ENCODE measurements at regions not wholly inside any gene's neighbourhood (a gene's known extent, or its start where the extent isn't known, plus 50 kb on each side); places are given as distances from the start of the nearest gene placed in this dataset.

DNA sequence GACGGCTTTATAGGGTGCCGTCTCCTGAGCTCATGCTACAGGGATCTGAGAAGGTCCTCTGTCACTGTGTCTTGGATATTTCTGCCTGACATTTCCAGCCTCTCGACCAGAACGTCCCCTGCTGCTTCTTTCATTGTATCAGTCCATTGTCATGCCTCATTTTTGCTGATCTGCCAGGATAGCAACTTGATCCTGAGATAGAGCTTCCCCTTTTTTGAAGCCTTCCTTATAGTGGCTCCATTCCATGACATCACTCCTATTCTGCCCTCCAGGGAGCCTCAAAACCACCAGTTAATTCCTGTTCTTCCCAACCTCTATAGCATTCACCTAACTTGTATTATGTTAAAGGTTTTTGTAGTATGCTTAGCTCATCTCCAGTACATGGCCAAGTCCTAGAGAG lies 431.8 kb upstream of the NOX3 start:
- H3K36me3 ChIP-seq (replicated peaks in 1 of 2; ENCODE audit: insufficient read depth in 1 of 2, low read depth in 2 of 2): no peaks in the 10 kb centered on the region
- H3K4me3 ChIP-seq: no peak overlapping the region
- DNase-seq (no peak), ATAC-seq (no peak)
- H3K27me3 ChIP-seq: no peaks in the 10 kb centered on the region
- 70 to 77% methylated on average over 4 of the region's 4 CpGs for WGBS, 2 donors
- peaks cover 2% of the 10 kb centered on the region for H3K4me1 ChIP-seq
- intact Hi-C loops (cut with DNase I): no loop called here
- H3K9me3 ChIP-seq: no peaks in the 10 kb centered on the region
- TF ChIP-seq POLR2A (IDR thresholded peaks at IDR 0.05): no peak
- no peak for TF ChIP-seq CTCF (IDR thresholded peaks at IDR 0.05)
- H3K27ac ChIP-seq: no peak overlapping the region

- intact Hi-C loops (cut with DNase I): no loop called here
- no peak for ATAC-seq
- Histone ChIP-seq H3K4me3 (no peak overlapping the region), H3K4me1 (peaks cover 9% of the 10 kb centered on the region), H3K36me3 (replicated peaks in 1 of 2; ENCODE audit: insufficient read depth in 1 of 2, low read depth in 2 of 2) (no peaks in the 10 kb centered on the region), H3K27me3 (no peaks in the 10 kb centered on the region), H3K27ac (no peak overlapping the region), H3K9me3 (no peaks in the 10 kb centered on the region)
- peak in 1 of 4 donors; percentile 13 for DNase-seq
- 39 to 43% methylated on average over 3 of the region's 3 CpGs for WGBS, 2 donors
- TF ChIP-seq POLR2A (IDR thresholded peaks at IDR 0.05): no peak
- no peak for TF ChIP-seq CTCF (IDR thresholded peaks at IDR 0.05)
Observed at GRCh38 chr6:155883741-155884140, 428.1 kb upstream of the NOX3 start.

- peaks cover 9% of the 10 kb centered on the region for H3K4me1 ChIP-seq
- H3K27me3 ChIP-seq: no peaks in the 10 kb centered on the region
- no peak for ATAC-seq
- no peak overlapping the region for H3K27ac ChIP-seq
- no peak for DNase-seq
- intact Hi-C loops (cut with DNase I): no loop called here
- no peak overlapping the region for H3K4me3 ChIP-seq
- H3K36me3 ChIP-seq (replicated peaks in 1 of 2; ENCODE audit: insufficient read depth in 1 of 2, low read depth in 2 of 2): no peaks in the 10 kb centered on the region
- no peaks in the 10 kb centered on the region for H3K9me3 ChIP-seq
- TF ChIP-seq POLR2A (IDR thresholded peaks at IDR 0.05) (no peak), CTCF (IDR thresholded peaks at IDR 0.05) (no peak)
Observed at GRCh38 chr6:155883334-155883731, 427.7 kb upstream of the NOX3 start.

- ATAC-seq (no peak), DNase-seq (no peak)
- H3K4me1 ChIP-seq: peaks cover 9% of the 10 kb centered on the region
- H3K9me3 ChIP-seq: no peaks in the 10 kb centered on the region
- H3K36me3 ChIP-seq (replicated peaks in 1 of 2; ENCODE audit: insufficient read depth in 1 of 2, low read depth in 2 of 2): no peaks in the 10 kb centered on the region
- no peaks in the 10 kb centered on the region for H3K27me3 ChIP-seq
- H3K4me3 ChIP-seq: no peak overlapping the region
- intact Hi-C loops (cut with DNase I): no loop called here
- 22 to 39% methylated on average over 4 of the region's 4 CpGs for WGBS, 2 donors
- no peak overlapping the region for H3K27ac ChIP-seq
- TF ChIP-seq CTCF (IDR thresholded peaks at IDR 0.05) (no peak), POLR2A (IDR thresholded peaks at IDR 0.05) (no peak)
Observed at GRCh38 chr6:155882527-155883333, 427.1 kb upstream of the NOX3 start.

Measured in body of pancreas (tissue), 4 donors.